ENCODE measurements at regions not wholly inside any gene's neighbourhood (a gene's known extent, or its start where the extent isn't known, plus 50 kb on each side); places are given as distances from the start of the nearest gene placed in this dataset.
"Not testable (repeated sequence)": the region's sequence is repeated elsewhere in the genome, so short reads cannot be mapped to it uniquely, and the experiment has no call there.

GRCh38 chr13:20311022-20311421 lies 78.9 kb upstream of the GJB6 start:
- ChIA-PET POLR2A (no interaction called here), CTCF (no interaction called here)
- Mint-ChIP-seq H3K27me3 (no peaks in the 10 kb centered on the region), H3K27ac (no peak overlapping the region), H3K4me1 (no peaks in the 10 kb centered on the region), H3K4me3 (no peak overlapping the region), H3K9me3 (ENCODE audit: low read depth) (peaks cover 8% of the 10 kb centered on the region), H3K36me3 (ENCODE audit: low read depth) (no peaks in the 10 kb centered on the region)
- no peak for ATAC-seq
- no peak for DNase-seq
- intact Hi-C loops (cut with DNase I, micrococcal nuclease) = no loop called here

DNA sequence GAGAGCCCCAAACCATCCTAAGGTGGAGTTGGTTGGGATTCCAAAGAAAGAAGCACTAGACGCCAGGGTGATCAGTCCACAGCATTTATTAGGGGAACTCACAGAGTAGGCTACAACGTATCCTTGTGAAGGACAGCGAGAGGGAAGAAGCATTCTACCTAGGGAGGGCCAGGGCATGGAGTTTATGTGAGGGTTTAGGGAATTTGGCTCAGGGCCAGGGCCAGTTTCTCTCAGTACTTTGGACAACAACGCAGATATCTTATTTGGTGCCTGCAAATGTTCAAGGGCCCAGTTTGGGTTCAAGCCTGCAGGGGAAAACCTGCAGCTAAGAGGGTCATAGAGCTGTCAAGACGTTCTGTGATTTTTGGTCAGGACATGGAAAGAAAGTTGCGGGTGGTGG lies 73.9 kb upstream of the GJB6 start:
- peaks cover 8% of the 10 kb centered on the region for H3K9me3 Mint-ChIP-seq (ENCODE audit: low read depth)
- intact Hi-C loops (cut with DNase I, micrococcal nuclease) = loop anchor here in 1 of 2 experiments (5.0 kb wide), 1 partner anchor 346 kb away; no protein-coding TSS in a partner anchor
- POLR2A ChIA-PET = no interaction called here
- no peaks in the 10 kb centered on the region for H3K36me3 Mint-ChIP-seq (ENCODE audit: low read depth)
- ATAC-seq = no peak
- peaks cover 15% of the 10 kb centered on the region for H3K27me3 Mint-ChIP-seq
- H3K4me3 Mint-ChIP-seq = no peak overlapping the region
- no peak overlapping the region for H3K27ac Mint-ChIP-seq
- H3K4me1 Mint-ChIP-seq = peaks cover 3% of the 10 kb centered on the region
- DNase-seq = no peak
- CTCF ChIA-PET = interaction anchor here (0.6 kb wide), 2 partner anchors 78 to 346 kb away, joined by 3 read pairs; no protein-coding TSS in a partner anchor

GRCh38 chr13:20305587-20305986 lies 73.5 kb upstream of the GJB6 start:
- DNase-seq = no peak
- Mint-ChIP-seq H3K27ac (no peak overlapping the region), H3K4me3 (no peak overlapping the region), H3K27me3 (peaks cover 20% of the 10 kb centered on the region), H3K36me3 (ENCODE audit: low read depth) (no peaks in the 10 kb centered on the region), H3K4me1 (peaks cover 3% of the 10 kb centered on the region), H3K9me3 (ENCODE audit: low read depth) (peaks cover 8% of the 10 kb centered on the region)
- ATAC-seq = no peak
- intact Hi-C loops (cut with DNase I, micrococcal nuclease) = loop anchor here in 1 of 2 experiments (5.0 kb wide), 1 partner anchor 347 kb away; no protein-coding TSS in a partner anchor
- CTCF ChIA-PET = interaction anchor here (0.6 kb wide), 3 partner anchors 77 to 773 kb away, joined by 3 to 5 read pairs (median 3); no protein-coding TSS in a partner anchor
- POLR2A ChIA-PET = no interaction called here

DNA sequence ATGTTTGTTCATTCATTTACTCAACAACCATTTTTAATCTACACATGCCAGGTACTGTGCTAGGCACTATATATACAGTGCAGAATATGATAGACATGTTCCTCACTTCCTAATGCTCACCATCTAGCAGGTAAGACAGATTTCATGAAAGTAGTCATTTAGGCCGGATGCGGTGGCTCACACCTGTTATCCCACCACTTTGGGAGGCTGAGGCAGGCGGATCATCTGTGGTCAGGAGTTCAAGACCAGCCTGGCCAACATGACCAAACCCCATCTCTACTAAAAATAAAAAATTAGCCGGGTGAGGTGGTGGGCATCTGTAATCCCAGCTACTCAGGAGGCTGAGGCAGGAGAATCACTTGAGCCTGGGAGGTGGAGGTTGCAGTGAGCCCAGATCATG lies 71.9 kb upstream of the GJB6 start:
- DNase-seq; intact Hi-C loops (cut with DNase I, micrococcal nuclease); H3K36me3 Mint-ChIP-seq (ENCODE audit: low read depth): not testable (repeated sequence)

GRCh38 chr13:20303636-20304035 lies 71.5 kb upstream of the GJB6 start:
- Mint-ChIP-seq H3K4me3 (no peak overlapping the region), H3K27ac (no peak overlapping the region), H3K27me3 (peaks cover 23% of the 10 kb centered on the region), H3K9me3 (ENCODE audit: low read depth) (peaks cover 8% of the 10 kb centered on the region), H3K36me3 (ENCODE audit: low read depth) (no peaks in the 10 kb centered on the region), H3K4me1 (peaks cover 3% of the 10 kb centered on the region)
- ATAC-seq (no peak), DNase-seq (no peak)
- intact Hi-C loops (cut with DNase I, micrococcal nuclease) = no loop called here
- POLR2A ChIA-PET = no interaction called here
- CTCF ChIA-PET = interaction anchor here (0.6 to 0.9 kb wide), 3 partner anchors 11 to 188 kb away, joined by 3 to 4 read pairs (median 3); no protein-coding TSS in a partner anchor

More for the DNA sequence above, 71.9 kb upstream of the GJB6 start:
- CTCF ChIA-PET = interaction anchor here (0.6 to 0.9 kb wide), 3 partner anchors 10 to 188 kb away, joined by 3 to 4 read pairs (median 3); no protein-coding TSS in a partner anchor
- H3K4me3 Mint-ChIP-seq; H3K9me3 Mint-ChIP-seq (ENCODE audit: low read depth); H3K4me1 Mint-ChIP-seq; H3K27ac Mint-ChIP-seq; ATAC-seq; POLR2A ChIA-PET: not testable (repeated sequence)
- peaks cover 23% of the 10 kb centered on the region for H3K27me3 Mint-ChIP-seq

DNA sequence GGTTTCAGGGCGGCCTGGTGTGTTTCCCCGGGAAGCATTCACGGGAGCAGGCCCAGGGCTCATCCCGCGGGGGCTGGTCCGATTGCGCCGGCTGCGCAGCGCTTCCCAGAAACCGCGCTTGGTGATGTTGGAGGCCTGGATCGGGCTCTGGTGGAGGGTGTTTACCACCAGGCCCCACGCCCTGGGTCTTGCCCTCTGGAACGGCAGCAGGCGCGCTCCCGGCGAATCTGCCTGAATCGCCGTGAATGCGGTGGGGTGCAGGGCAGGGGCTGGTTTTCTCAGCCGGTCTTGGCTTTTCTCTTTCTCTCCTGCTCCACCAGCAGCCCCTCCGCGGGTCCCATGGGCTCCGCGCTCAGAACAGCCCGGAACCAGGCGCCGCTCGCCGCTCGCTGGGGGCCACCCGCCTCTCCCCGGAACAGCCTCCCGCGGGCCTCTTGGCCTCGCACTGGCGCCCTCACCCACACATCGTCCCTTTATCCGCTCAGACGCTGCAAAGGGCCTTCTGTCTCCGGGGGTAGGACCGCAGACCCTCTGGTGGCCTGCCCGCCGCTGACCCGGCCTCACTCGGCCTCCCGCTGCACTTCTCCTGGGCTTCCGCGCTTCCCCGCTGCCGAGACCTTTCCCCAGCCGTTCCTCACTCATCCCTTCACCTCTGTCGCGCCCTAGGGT lies 69.4 kb upstream of the GJB6 start:
- Mint-ChIP-seq H3K9me3 (ENCODE audit: low read depth) (no peaks in the 10 kb centered on the region), H3K27me3 (peaks cover 23% of the 10 kb centered on the region), H3K4me3 (no peak overlapping the region), H3K36me3 (ENCODE audit: low read depth) (no peaks in the 10 kb centered on the region), H3K4me1 (peaks cover 3% of the 10 kb centered on the region), H3K27ac (no peak overlapping the region)
- no peak for ATAC-seq
- DNase-seq = no peak
- intact Hi-C loops (cut with DNase I, micrococcal nuclease) = no loop called here
- ChIA-PET CTCF (no interaction called here), POLR2A (no interaction called here)

- H3K4me3 Mint-ChIP-seq = no peak overlapping the region
- H3K4me1 Mint-ChIP-seq = peaks cover 3% of the 10 kb centered on the region
- ChIA-PET POLR2A (no interaction called here), CTCF (interaction anchor here (0.8 to 0.9 kb wide), 2 partner anchors 13 to 104 kb away, joined by 3 read pairs; no protein-coding TSS in a partner anchor)
- no peak overlapping the region for H3K27ac Mint-ChIP-seq
- peaks cover 23% of the 10 kb centered on the region for H3K27me3 Mint-ChIP-seq
- no peaks in the 10 kb centered on the region for H3K36me3 Mint-ChIP-seq (ENCODE audit: low read depth)
- no peaks in the 10 kb centered on the region for H3K9me3 Mint-ChIP-seq (ENCODE audit: low read depth)
- DNase-seq (no peak), ATAC-seq (no peak)
- intact Hi-C loops (cut with DNase I, micrococcal nuclease) = no loop called here
Observed at GRCh38 chr13:20301015-20301402, 68.9 kb upstream of the GJB6 start.

GRCh38 chr13:20297181-20297580 lies 65.1 kb upstream of the GJB6 start:
- ChIA-PET CTCF (no interaction called here), POLR2A (interaction anchor here (0.7 kb wide), 1 partner anchor 48 kb away, joined by 3 read pairs; no protein-coding TSS in a partner anchor)
- H3K27me3 Mint-ChIP-seq = peaks cover 15% of the 10 kb centered on the region
- H3K4me3 Mint-ChIP-seq = no peak overlapping the region
- no peak for DNase-seq
- no peaks in the 10 kb centered on the region for H3K36me3 Mint-ChIP-seq (ENCODE audit: low read depth)
- H3K27ac Mint-ChIP-seq = no peak overlapping the region
- intact Hi-C loops (cut with DNase I, micrococcal nuclease) = no loop called here
- peaks cover 3% of the 10 kb centered on the region for H3K4me1 Mint-ChIP-seq
- ATAC-seq = no peak
- H3K9me3 Mint-ChIP-seq (ENCODE audit: low read depth) = no peaks in the 10 kb centered on the region

DNA sequence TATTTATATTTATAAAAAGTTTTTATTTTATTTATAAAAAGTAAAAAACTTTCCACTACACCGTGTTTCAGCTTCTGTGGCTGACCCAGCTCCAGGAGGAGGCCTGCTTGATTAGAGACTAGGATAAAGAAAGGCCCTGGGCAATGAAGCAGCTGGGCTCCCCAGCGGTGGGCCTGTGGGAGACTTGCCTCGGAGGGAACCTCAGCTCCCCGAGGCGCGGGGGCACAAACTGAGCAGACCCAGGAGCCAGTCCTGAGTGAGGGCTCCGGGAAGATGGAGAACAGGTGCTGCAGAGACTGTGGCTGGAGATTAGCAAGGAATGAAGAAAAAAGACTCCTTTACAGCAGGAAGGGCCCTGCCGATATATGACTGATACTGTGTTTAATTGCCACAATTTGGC lies 63.8 kb upstream of the GJB6 start:
- DNase-seq (no peak), ATAC-seq (no peak)
- Mint-ChIP-seq H3K27ac (no peak overlapping the region), H3K9me3 (ENCODE audit: low read depth) (no peaks in the 10 kb centered on the region), H3K27me3 (peaks cover 7% of the 10 kb centered on the region), H3K4me1 (no peaks in the 10 kb centered on the region), H3K36me3 (ENCODE audit: low read depth) (no peaks in the 10 kb centered on the region), H3K4me3 (no peak overlapping the region)
- ChIA-PET POLR2A (no interaction called here), CTCF (no interaction called here)
- intact Hi-C loops (cut with DNase I, micrococcal nuclease) = no loop called here

- Mint-ChIP-seq H3K36me3 (ENCODE audit: low read depth) (no peaks in the 10 kb centered on the region), H3K4me3 (no peak overlapping the region), H3K9me3 (ENCODE audit: low read depth) (no peaks in the 10 kb centered on the region), H3K4me1 (no peaks in the 10 kb centered on the region), H3K27me3 (no peaks in the 10 kb centered on the region), H3K27ac (no peak overlapping the region)
- ChIA-PET POLR2A (no interaction called here), CTCF (interaction anchor here (0.6 to 0.9 kb wide), 3 partner anchors 96 to 116 kb away, joined by 3 read pairs; no protein-coding TSS in a partner anchor)
- ATAC-seq (no peak), DNase-seq (no peak)
- intact Hi-C loops (cut with DNase I, micrococcal nuclease) = loop anchor here in 1 of 2 experiments (5.0 kb wide), 1 partner anchor 97 kb away; no protein-coding TSS in a partner anchor
Observed at GRCh38 chr13:20294497-20294896, 62.4 kb upstream of the GJB6 start.

DNA sequence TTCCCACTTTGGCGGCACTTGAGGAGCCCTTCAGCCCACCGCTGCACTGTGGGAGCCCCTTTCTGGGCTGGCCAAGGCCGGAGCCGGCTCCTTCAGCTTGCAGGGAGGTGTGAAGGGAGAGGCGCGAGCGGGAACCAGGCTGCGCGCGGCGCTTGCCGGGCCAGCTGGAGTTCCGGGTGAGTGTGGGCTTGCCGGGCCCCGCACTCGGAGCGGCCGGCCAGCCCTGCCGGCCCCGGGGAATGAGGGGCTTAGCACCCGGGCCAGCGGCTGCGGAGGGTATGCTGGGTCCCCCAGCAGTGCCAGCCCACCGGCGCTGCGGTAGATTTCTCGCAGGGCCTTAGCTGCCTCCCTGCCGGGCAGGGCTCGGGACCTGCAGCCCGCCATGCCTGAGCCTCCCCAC lies 60.2 kb upstream of the GJB6 start:
- H3K36me3 Mint-ChIP-seq (ENCODE audit: low read depth) = not testable (repeated sequence)

GRCh38 chr13:20291675-20292074 lies 59.6 kb upstream of the GJB6 start:
- CTCF ChIA-PET = interaction anchor here (0.7 to 1.1 kb wide), 2 partner anchors 10 to 110 kb away, joined by 3 to 4 read pairs; no protein-coding TSS in a partner anchor
- intact Hi-C loops (cut with DNase I, micrococcal nuclease) = loop anchor here in 1 of 2 experiments (5.0 kb wide), 1 partner anchor 94 kb away; no protein-coding TSS in a partner anchor
- DNase-seq = no peak
- Mint-ChIP-seq H3K4me1 (no peaks in the 10 kb centered on the region), H3K27ac (no peak overlapping the region), H3K4me3 (no peak overlapping the region), H3K27me3 (no peaks in the 10 kb centered on the region), H3K9me3 (ENCODE audit: low read depth) (peaks cover 9% of the 10 kb centered on the region), H3K36me3 (ENCODE audit: low read depth) (peaks cover 2% of the 10 kb centered on the region)
- POLR2A ChIA-PET = no interaction called here
- ATAC-seq = no peak

More for the DNA sequence above, 60.2 kb upstream of the GJB6 start:
- ATAC-seq; H3K4me3 Mint-ChIP-seq; H3K9me3 Mint-ChIP-seq (ENCODE audit: low read depth); H3K4me1 Mint-ChIP-seq; POLR2A ChIA-PET; DNase-seq; H3K27ac Mint-ChIP-seq; H3K27me3 Mint-ChIP-seq: not testable (repeated sequence)
- intact Hi-C loops (cut with DNase I, micrococcal nuclease) = loop anchor here in 1 of 2 experiments (5.0 kb wide), 1 partner anchor 95 kb away; no protein-coding TSS in a partner anchor
- CTCF ChIA-PET = interaction anchor here (1.1 kb wide), 1 partner anchor 111 kb away, joined by 3 read pairs; no protein-coding TSS in a partner anchor

Measured in activated CD4-positive, alpha-beta T cell treated with anti-CD3 and anti-CD28 coated beads for 36 hours (primary cell).